SK-N-SH (cell line): ENCODE measurements at regions not wholly inside any gene's neighbourhood (a gene's known extent, or its start where the extent isn't known, plus 50 kb on each side); places are given as distances from the start of the nearest gene placed in this dataset.

ENCODE experiments used
- CTCF ChIA-PET: fragments of 300-600, 350-600 bp; formaldehyde crosslinking; extraction: SDS; loops from one replicate; lab custom pipeline; 2021; lab: Yijun Ruan, JAX
- POLR2A ChIA-PET: fragments of 350-600 bp; sonication (Branson Sonifier 250); formaldehyde crosslinking; extraction: SDS; loops from one replicate; lab custom pipeline; 2020; ENCODE audit warnings: antibody characterized with exemption, inconsistent platforms; lab: Yijun Ruan, JAX
- DNase-seq: peaks from one replicate; pipeline ENCODE4 v3.0.0; 2012
- H2AFZ ChIP-seq: fragments of 200-600 bp; sonication (generic); 2 replicates; pipeline ENCODE4 v1.8.1; 2016; ENCODE audit warnings: antibody characterized with exemption, mild to moderate bottlenecking, low read depth
- H3F3A ChIP-seq: fragments of 200-600 bp; sonication (generic); replicated peaks from 2 replicates; pipeline ENCODE3; 2016; ENCODE audit warnings: antibody characterized with exemption, mild to moderate bottlenecking; ENCODE audit not compliant: insufficient read depth
- H3K27ac ChIP-seq, 2 experiments: fragments of 200-500 bp in 1 of 2; fragments of 200-600 bp in 1 of 2; sonication (Bioruptor generic) in 1 of 2; sonication (generic), shearing (Covaris generic) in 1 of 2; 2 replicates each; pipeline versions ENCODE4 v1.5.1 to v1.6.1; 2014 to 2016; ENCODE audit warnings: low read depth in 2 of 2, inconsistent platforms in 1 of 2, low read length in 1 of 2, mild to moderate bottlenecking in 1 of 2, mixed read lengths in 1 of 2
- H3K27me3 ChIP-seq: fragments of 200-600 bp; sonication (generic), shearing (Covaris generic); 2 replicates; pipeline ENCODE4 v1.6.1; 2016; ENCODE audit warnings: mixed run types; ENCODE audit not compliant: insufficient read depth
- H3K36me3 ChIP-seq, 2 experiments: fragments of 200-500 bp in 1 of 2; fragments of 200-600 bp in 1 of 2; sonication (Bioruptor generic) in 1 of 2; sonication (generic) in 1 of 2; replicated peaks in 1 of 2; 2 replicates each; pipeline versions ENCODE3 to v1.5.1; 2014 to 2016; ENCODE audit warnings: low read length in 1 of 2, mild to moderate bottlenecking in 1 of 2; ENCODE audit not compliant: insufficient read depth in 2 of 2, control insufficient read depth in 1 of 2
- H3K4me1 ChIP-seq, 2 experiments: fragments of 200-500 bp in 1 of 2; fragments of 200-600 bp in 1 of 2; sonication (Bioruptor generic) in 1 of 2; sonication (generic), shearing (Covaris generic) in 1 of 2; 2 replicates each; pipeline versions ENCODE4 v1.5.1 to v1.6.1; 2014 to 2016; ENCODE audit warnings: low read depth in 1 of 2, low read length in 1 of 2, mixed run types in 1 of 2; ENCODE audit not compliant: insufficient read depth in 2 of 2, control insufficient read depth in 1 of 2
- H3K4me2 ChIP-seq: fragments of 200-600 bp; sonication (generic), shearing (Covaris generic); 2 replicates; pipeline ENCODE4 v1.6.1; 2017; ENCODE audit warnings: mixed run types
- H3K4me3 ChIP-seq, 2 experiments: fragments of 200-500 bp in 1 of 2; fragments of 200-600 bp in 1 of 2; sonication (Bioruptor generic) in 1 of 2; sonication (generic), shearing (Covaris generic) in 1 of 2; 2 replicates each; pipeline versions ENCODE4 v1.5.1 to v1.8.1; 2014 to 2016; ENCODE audit warnings: low read depth in 2 of 2, inconsistent platforms in 1 of 2, low read length in 1 of 2, mild to moderate bottlenecking in 1 of 2, mixed read lengths in 1 of 2, moderate library complexity in 1 of 2
- H3K79me2 ChIP-seq: fragments of 200-600 bp; sonication (generic); 2 replicates; pipeline ENCODE4 v1.8.1; 2017; ENCODE audit warnings: mild to moderate bottlenecking; ENCODE audit not compliant: insufficient read depth
- H3K9ac ChIP-seq: fragments of 200-600 bp; sonication (generic); 2 replicates; pipeline ENCODE4 v1.6.1; 2017; ENCODE audit warnings: mixed run types
- H3K9me2 ChIP-seq: fragments of 200-600 bp; sonication (generic); 2 replicates; pipeline ENCODE4 v1.6.1; 2017; ENCODE audit warnings: mixed run types
- H3K9me3 ChIP-seq: fragments of 200-600 bp; sonication (generic); 2 replicates; pipeline ENCODE4 v1.6.1; 2017; ENCODE audit warnings: mixed run types, mild to moderate bottlenecking, moderate library complexity
- H4K20me1 ChIP-seq: fragments of 200-600 bp; sonication (generic); 2 replicates; pipeline ENCODE4 v1.6.1; 2017; ENCODE audit warnings: mild to moderate bottlenecking, mixed run types; ENCODE audit not compliant: insufficient read depth
- CHD2 ChIP-seq: fragments of 150-350 bp; IDR thresholded peaks from 2 replicates; pipeline ENCODE4 v1.6.1; 2018; ENCODE audit warnings: low read length; ENCODE audit not compliant: partially characterized antibody
- ELF1 ChIP-seq: IDR thresholded peaks from 2 replicates; pipeline ENCODE4 v1.4.0; 2012
- EZH2phosphoT487 ChIP-seq: fragments of 200-600 bp; sonication (generic); IDR thresholded peaks from 2 replicates; pipeline ENCODE4 v1.6.1; 2017; ENCODE audit warnings: low read depth, mixed run types, mild to moderate bottlenecking, antibody characterized with exemption, moderate library complexity, borderline replicate concordance
- FOXJ3 ChIP-seq: sonication (generic); formaldehyde crosslinking; IDR thresholded peaks from 2 replicates; pipeline ENCODE4 v1.5.1; 2020; ENCODE audit warnings: mild to moderate bottlenecking, missing genetic modification reagents
- GABPA ChIP-seq: IDR thresholded peaks from 2 replicates; pipeline ENCODE4 v1.4.0; 2012; ENCODE audit warnings: low read depth, mild to moderate bottlenecking
- JUND ChIP-seq: IDR thresholded peaks from 2 replicates; pipeline ENCODE4 v1.4.0; 2012
- MXI1 ChIP-seq: IDR thresholded peaks from 2 replicates; pipeline ENCODE4 v1.6.1; 2012; ENCODE audit warnings: mild to moderate bottlenecking, low read depth, low read length, improper control_type of control experiment
- PBX3 ChIP-seq: IDR thresholded peaks from 2 replicates; pipeline ENCODE4; 2012
- RAD21 ChIP-seq: IDR thresholded peaks from 2 replicates; pipeline ENCODE4 v1.6.1; 2012; ENCODE audit warnings: mild to moderate bottlenecking, low read length
- REST ChIP-seq: IDR thresholded peaks from 2 replicates; pipeline ENCODE4 v1.6.1; 2012; ENCODE audit warnings: mild to moderate bottlenecking, low read depth, low read length, moderate library complexity
- RFX5 ChIP-seq: IDR thresholded peaks from 2 replicates; pipeline ENCODE4 v1.6.1; 2012; ENCODE audit warnings: mild to moderate bottlenecking, improper control_type of control experiment, low read length
- TEAD4 ChIP-seq: IDR thresholded peaks from 2 replicates; pipeline ENCODE4 v1.4.0; 2012; ENCODE audit warnings: mild to moderate bottlenecking, borderline replicate concordance; ENCODE audit not compliant: insufficient read depth
- YY1 ChIP-seq: IDR thresholded peaks from 2 replicates; pipeline ENCODE4 v1.4.0; 2012; ENCODE audit warnings: low read depth, mild to moderate bottlenecking
- WGBS: methylation state at CpG from one replicate; pipeline ENCODE4 v1.1.6; 2017; ENCODE audit warnings: low lambda C conversion rate; 5-methylcytosine and 5-hydroxymethylcytosine counted together

GRCh38 chr12:61564466-61564865, 695.7 kb upstream of the USP15 start (continued):
- TF ChIP-seq RAD21: no peak

- Histone ChIP-seq H3K79me2 (no peaks in the 10 kb centered on the region), H2AFZ (no peak overlapping the region), H4K20me1 (no peaks in the 10 kb centered on the region), H3K4me1 (no peaks in the 10 kb centered on the region), H3F3A (no peaks in the 10 kb centered on the region), H3K9me3 (no peaks in the 10 kb centered on the region), H3K36me3 (no peaks in the 10 kb centered on the region), H3K27ac (no peak overlapping the region), H3K27me3 (no peaks in the 10 kb centered on the region), H3K4me2 (no peak overlapping the region), H3K9ac (no peak overlapping the region), H3K4me3 (no peak overlapping the region), H3K9me2 (0 out of 2 replicates have a peak, but pooled peaks cover 2% of the 10 kb centered on the region)
- ChIA-PET POLR2A (no interaction called here), CTCF (no interaction called here)
- WGBS: 2% methylated on average over 2 of the region's 2 CpGs
- TF ChIP-seq GABPA (no peak), MXI1 (no peak), ELF1 (no peak), JUND (no peak), PBX3 (no peak), CHD2 (no peak), YY1 (no peak), EZH2phosphoT487 (no peak), REST (no peak)
- no peak for DNase-seq
Observed at GRCh38 chr12:61566183-61566582, 694.0 kb upstream of the USP15 start.

- TF ChIP-seq TEAD4 (no peak), REST (no peak), FOXJ3 (CRISPR knock-in tag) (no peak), RFX5 (no peak), YY1 (no peak)
- H3K4me3 ChIP-seq: no peak overlapping the region
- no peaks in the 10 kb centered on the region for H3K9me3 ChIP-seq
- H3K4me2 ChIP-seq: no peak overlapping the region
- ChIA-PET CTCF (no interaction called here), POLR2A (no interaction called here)
- no peaks in the 10 kb centered on the region for H4K20me1 ChIP-seq
- H3K79me2 ChIP-seq: no peaks in the 10 kb centered on the region
- no peaks in the 10 kb centered on the region for H3F3A ChIP-seq
- no peak overlapping the region for H2AFZ ChIP-seq
- no peaks in the 10 kb centered on the region for H3K36me3 ChIP-seq
- H3K27ac ChIP-seq: no peak overlapping the region
- 0 out of 2 replicates have a peak, but pooled peaks cover 2% of the 10 kb centered on the region for H3K9me2 ChIP-seq
- H3K4me1 ChIP-seq: no peaks in the 10 kb centered on the region
- H3K27me3 ChIP-seq: no peaks in the 10 kb centered on the region
- no peak for DNase-seq
- no peak overlapping the region for H3K9ac ChIP-seq
- 0% methylated on average over 1 of the region's 3 CpGs for WGBS
Observed at GRCh38 chr12:61574339-61574738, 685.9 kb upstream of the USP15 start.
